ENCODE measurements at regions not wholly inside any gene's neighbourhood (a gene's known extent, or its start where the extent isn't known, plus 50 kb on each side); places are given as distances from the start of the nearest gene placed in this dataset.
A peak's percentile ranks its signal among the peaks of the same experiment; 100 is the strongest.

DNA sequence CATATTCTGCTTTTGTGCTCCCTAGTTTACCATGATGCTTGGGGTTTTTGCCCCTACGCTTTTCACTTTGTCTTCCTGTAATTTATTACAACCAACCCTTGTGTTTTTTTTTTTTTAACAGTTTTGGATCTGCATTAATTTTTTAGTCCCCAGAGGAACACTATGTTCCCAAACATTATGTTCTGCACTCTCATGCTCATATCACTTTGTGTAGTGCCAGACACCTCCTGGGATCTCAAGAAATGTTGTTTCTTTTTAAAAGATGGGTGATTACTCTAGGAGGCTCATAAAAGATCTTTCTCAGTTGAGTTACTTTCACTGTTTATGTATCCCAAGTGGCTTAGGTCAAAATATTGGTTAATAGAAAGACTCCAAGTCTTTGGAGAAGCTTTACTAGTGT lies 116.2 kb upstream of the MKLN1 start:
- ChIA-PET CTCF (interaction anchor here (1.3 kb wide), 1 partner anchor 45 kb away, joined by 3 read pairs; no protein-coding TSS in a partner anchor), POLR2A (interaction anchor here (0.9 kb wide), 1 partner anchor 22 kb away, joined by 3 read pairs; no protein-coding TSS in a partner anchor)
- Mint-ChIP-seq H3K27me3 (no peaks in the 10 kb centered on the region), H3K9me3 (no peaks in the 10 kb centered on the region), H3K4me3 (no peak overlapping the region), H3K4me1 (ENCODE audit: low read depth) (no peaks in the 10 kb centered on the region), H3K27ac (no peak overlapping the region), H3K36me3 (no peaks in the 10 kb centered on the region)
- no peak for DNase-seq
- intact Hi-C loops (cut with micrococcal nuclease) = no loop called here

DNA sequence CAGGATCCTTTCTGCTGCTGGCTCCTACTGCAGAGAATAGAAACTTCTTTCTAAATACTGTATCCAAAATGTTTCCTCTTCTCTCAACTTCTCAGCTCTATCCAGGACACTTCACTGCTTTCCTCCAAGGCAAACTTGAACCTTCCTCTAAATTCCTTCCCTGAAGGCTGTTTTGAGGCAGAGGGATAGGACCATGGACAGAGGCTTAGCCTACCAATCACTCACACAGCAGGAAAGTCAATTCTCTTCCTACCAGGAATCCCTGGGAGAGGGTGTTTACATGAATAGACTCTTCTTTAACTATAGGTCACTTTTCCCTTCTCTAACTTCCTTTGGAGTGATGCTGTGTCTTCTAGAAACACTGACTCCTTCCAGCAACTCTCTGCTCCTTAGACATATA lies 115.6 kb upstream of the MKLN1 start:
- POLR2A ChIA-PET = interaction anchor here (0.9 kb wide), 1 partner anchor 23 kb away, joined by 3 read pairs; no protein-coding TSS in a partner anchor
- CTCF ChIA-PET = no interaction called here
- H3K4me1 Mint-ChIP-seq (ENCODE audit: low read depth) = no peaks in the 10 kb centered on the region
- H3K9me3 Mint-ChIP-seq = no peaks in the 10 kb centered on the region
- H3K36me3 Mint-ChIP-seq = no peaks in the 10 kb centered on the region
- H3K4me3 Mint-ChIP-seq = no peak overlapping the region
- DNase-seq = no peak
- H3K27me3 Mint-ChIP-seq = no peaks in the 10 kb centered on the region
- intact Hi-C loops (cut with micrococcal nuclease) = no loop called here
- no peak overlapping the region for H3K27ac Mint-ChIP-seq

DNA sequence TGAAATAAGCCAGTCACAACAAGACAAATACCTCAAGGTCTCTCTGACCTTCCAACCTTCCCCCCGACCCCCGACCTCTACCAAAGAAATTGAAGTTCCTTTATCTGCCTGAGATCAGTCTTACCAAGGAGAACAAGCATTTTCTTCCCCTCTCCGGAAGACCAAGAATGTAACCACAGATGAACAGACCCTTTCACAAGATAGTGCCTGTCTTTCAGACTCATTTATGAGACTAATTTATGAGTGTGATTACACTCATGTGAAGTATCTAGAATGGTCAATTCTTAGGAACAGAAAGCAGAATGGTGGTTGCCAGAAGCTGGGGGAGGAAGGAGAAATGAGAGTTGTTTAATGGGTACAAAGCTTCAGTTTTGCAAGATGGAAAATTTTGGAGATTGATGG lies 108.9 kb upstream of the MKLN1 start:
- Mint-ChIP-seq H3K27ac (no peak overlapping the region), H3K36me3 (no peaks in the 10 kb centered on the region), H3K4me3 (no peak overlapping the region), H3K4me1 (ENCODE audit: low read depth) (peaks cover 5% of the 10 kb centered on the region), H3K9me3 (no peaks in the 10 kb centered on the region), H3K27me3 (no peaks in the 10 kb centered on the region)
- no peak for DNase-seq
- ChIA-PET POLR2A (no interaction called here), CTCF (interaction anchor here (0.6 kb wide), 1 partner anchor 99 kb away, joined by 3 read pairs; no protein-coding TSS in a partner anchor)
- intact Hi-C loops (cut with micrococcal nuclease) = no loop called here

DNA sequence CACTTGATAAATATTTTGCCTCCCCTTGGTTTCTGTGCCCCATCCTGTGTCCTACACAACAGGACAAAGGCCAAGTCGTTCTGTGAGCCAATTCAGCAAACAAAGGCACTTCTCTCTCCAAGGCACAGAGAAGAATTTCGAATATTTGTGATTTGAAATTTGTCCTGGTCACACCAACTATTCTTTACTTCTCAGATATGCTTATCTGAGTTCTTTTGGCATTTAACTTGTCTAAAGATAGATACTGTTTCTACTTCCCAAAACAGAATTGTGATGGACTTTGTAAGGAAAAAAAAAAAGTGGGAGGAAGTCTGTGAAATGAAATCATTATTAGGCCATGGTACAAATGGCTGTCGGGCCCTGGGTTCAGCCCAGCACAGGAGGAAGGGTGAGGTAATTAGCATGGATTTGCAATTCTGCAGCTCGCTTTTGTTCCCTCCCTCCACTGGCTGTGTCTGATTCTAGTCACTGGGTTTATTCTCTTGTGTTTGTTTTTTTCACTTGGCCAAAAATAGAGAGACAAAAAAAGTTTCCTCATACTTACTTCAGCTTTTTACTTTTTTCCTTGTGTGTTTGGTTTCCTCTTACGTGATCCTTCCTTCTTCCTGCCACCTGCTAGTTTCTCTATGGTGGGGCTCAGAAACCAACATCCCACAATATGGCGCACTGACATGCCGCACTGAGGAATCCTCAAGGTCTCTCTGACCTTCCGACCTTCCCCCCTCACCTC lies 108.2 kb upstream of the MKLN1 start:
- intact Hi-C loops (cut with micrococcal nuclease) = no loop called here
- H3K9me3 Mint-ChIP-seq = no peaks in the 10 kb centered on the region
- no peak overlapping the region for H3K27ac Mint-ChIP-seq
- no peaks in the 10 kb centered on the region for H3K36me3 Mint-ChIP-seq
- peaks cover 5% of the 10 kb centered on the region for H3K4me1 Mint-ChIP-seq (ENCODE audit: low read depth)
- no peak overlapping the region for H3K4me3 Mint-ChIP-seq
- POLR2A ChIA-PET = no interaction called here
- CTCF ChIA-PET = interaction anchor here (0.6 kb wide), 1 partner anchor 98 kb away, joined by 3 read pairs; no protein-coding TSS in a partner anchor
- no peaks in the 10 kb centered on the region for H3K27me3 Mint-ChIP-seq
- no peak for DNase-seq

DNA sequence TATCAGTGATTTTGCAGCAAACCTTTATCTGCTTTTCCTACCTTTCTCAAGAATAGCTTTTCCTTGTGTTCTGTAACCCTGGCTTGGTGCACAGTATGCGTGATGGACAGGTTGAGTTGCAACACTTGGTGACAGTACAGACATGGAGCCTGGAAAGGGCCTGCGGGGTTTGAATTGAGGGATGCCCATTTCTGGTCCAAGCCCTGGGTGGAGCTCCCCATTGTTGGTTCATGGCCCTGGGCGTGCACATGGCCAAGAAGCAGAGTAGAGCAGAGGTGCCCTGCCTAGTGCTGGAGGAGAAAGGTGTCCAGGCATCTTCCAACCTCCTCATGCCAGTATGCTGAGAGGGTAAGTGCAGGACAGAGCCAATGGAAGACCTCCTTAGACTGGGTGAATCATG lies 106.6 kb upstream of the MKLN1 start:
- Mint-ChIP-seq H3K36me3 (no peaks in the 10 kb centered on the region), H3K27me3 (no peaks in the 10 kb centered on the region), H3K4me3 (no peak overlapping the region), H3K9me3 (no peaks in the 10 kb centered on the region), H3K4me1 (ENCODE audit: low read depth) (peaks cover 5% of the 10 kb centered on the region), H3K27ac (no peak overlapping the region)
- intact Hi-C loops (cut with micrococcal nuclease) = no loop called here
- POLR2A ChIA-PET = no interaction called here
- CTCF ChIA-PET = no interaction called here
- DNase-seq = no peak

DNA sequence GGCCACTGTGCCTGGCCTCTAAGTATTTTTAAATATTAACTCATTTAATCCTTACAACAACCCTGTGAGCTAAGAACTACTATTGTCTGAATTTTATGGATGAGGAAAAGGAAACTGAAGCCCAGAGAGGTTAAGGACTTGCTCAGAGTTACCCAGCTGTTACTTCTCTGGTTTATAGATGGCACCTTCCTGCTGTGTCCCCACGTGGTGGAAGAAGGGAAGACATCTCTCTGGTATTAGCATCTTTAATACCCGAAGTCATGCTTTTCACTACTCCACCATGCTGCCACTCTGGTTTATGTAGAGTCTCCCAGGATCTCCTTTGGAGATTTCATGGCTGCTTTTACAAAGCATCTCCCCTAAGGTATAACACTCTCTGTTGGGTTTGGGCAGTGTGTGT lies 105.5 kb upstream of the MKLN1 start:
- Mint-ChIP-seq H3K4me1 (ENCODE audit: low read depth) (peaks cover 9% of the 10 kb centered on the region), H3K36me3 (no peaks in the 10 kb centered on the region), H3K27me3 (no peaks in the 10 kb centered on the region), H3K4me3 (no peak overlapping the region), H3K9me3 (no peaks in the 10 kb centered on the region), H3K27ac (no peak overlapping the region)
- POLR2A ChIA-PET = interaction anchor here (0.6 kb wide), 1 partner anchor 17 kb away, joined by 3 read pairs; no protein-coding TSS in a partner anchor
- DNase-seq = no peak
- intact Hi-C loops (cut with micrococcal nuclease) = no loop called here
- CTCF ChIA-PET = no interaction called here

DNA sequence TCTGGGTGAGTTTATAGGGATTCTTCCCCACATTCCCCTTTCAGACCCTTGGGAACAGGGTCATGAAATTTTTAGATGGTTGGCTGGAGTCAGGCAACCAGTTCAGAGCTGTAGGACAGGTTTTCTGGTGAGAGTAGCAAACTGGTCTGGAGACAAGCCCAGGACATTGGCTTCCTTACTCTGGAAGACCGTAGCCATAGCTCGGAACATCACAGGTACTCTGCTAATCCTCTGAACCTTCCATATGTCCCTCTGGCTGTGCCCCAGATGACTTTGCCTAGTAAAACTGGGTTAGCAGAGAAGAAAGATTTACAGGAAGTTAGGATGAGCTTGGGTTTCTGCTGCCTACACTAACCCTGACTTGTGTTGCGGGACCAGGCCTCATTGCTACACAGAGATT lies 104.5 kb upstream of the MKLN1 start:
- Mint-ChIP-seq H3K4me1 (ENCODE audit: low read depth) (peaks cover 9% of the 10 kb centered on the region), H3K9me3 (no peaks in the 10 kb centered on the region), H3K36me3 (no peaks in the 10 kb centered on the region), H3K27me3 (no peaks in the 10 kb centered on the region), H3K4me3 (no peak overlapping the region), H3K27ac (no peak overlapping the region)
- intact Hi-C loops (cut with micrococcal nuclease) = no loop called here
- ChIA-PET POLR2A (interaction anchor here (0.5 kb wide), 2 partner anchors 83 to 124 kb away, joined by 3 to 4 read pairs; no protein-coding TSS in a partner anchor), CTCF (interaction anchor here (1.0 to 1.2 kb wide), 2 partner anchors 35 to 290 kb away, joined by 3 to 4 read pairs; no protein-coding TSS in a partner anchor)
- DNase-seq = no peak

DNA sequence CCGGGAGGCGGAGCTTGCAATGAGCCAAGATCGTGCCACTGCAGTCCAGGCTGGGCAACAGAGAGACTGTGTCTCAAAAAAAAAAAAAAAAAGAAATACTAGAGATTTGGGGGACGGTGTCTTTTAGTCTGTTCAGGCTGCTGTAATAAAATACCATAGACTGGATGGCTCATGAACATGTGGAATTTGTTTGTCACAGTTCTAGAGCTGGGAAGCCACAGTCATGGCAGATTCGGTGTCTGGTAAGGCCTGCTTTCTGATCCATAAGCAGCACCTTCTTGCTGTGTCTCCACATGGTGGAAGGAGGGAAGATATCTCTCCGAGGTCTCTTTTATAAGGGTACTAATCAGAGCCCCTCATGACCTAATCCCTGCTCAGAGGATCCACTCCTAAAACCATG lies 102.7 kb upstream of the MKLN1 start:
- POLR2A ChIA-PET = no interaction called here
- H3K27ac Mint-ChIP-seq = no peak overlapping the region
- peaks cover 4% of the 10 kb centered on the region for H3K4me1 Mint-ChIP-seq (ENCODE audit: low read depth)
- intact Hi-C loops (cut with micrococcal nuclease) = no loop called here
- CTCF ChIA-PET = no interaction called here
- no peaks in the 10 kb centered on the region for H3K27me3 Mint-ChIP-seq
- no peak overlapping the region for H3K4me3 Mint-ChIP-seq
- no peaks in the 10 kb centered on the region for H3K36me3 Mint-ChIP-seq
- no peaks in the 10 kb centered on the region for H3K9me3 Mint-ChIP-seq
- no peak for DNase-seq

DNA sequence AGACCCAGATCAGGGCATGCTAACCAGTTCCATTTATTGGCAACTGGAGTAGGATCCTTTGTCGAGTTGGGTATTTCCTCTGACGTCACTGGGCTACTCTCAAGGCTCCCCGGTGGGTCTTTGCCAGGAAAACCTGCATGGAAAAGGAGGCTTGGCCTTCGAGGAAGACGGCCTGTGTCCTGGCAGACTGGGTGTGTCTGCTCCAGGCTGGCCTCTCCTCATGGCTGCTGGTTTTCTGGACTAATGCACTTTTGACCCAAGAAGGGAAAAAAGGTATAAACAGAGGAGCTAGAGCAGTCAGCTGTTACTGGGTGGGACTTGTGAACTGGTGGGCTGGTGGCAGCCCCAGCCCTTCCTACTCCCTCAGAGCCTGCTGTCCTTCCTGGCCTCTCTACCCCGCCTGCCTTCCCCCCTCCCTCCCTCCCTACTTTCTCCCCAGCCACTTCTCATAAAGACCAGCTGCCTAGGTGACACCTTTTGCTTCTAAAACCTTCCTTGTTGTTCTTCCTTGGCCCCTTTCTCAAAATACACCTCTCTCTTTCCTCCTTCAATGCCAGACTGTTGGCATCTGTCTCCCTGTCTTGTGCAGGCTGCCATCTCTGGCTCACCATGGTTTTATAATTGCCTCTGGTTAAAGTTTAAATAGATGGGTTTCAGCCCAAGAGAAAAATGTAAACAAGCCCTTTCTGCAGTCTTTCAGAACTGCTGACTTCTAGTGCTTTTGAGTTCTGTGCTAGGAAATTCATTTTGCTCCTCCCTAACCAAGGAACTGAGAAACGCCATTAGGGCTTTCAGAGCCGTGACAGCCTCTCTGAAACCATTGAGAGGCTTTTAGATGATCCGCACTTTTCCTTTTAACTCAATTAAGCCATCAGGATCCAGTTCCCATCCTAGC lies 101.8 kb upstream of the MKLN1 start:
- Mint-ChIP-seq H3K27ac (peak overlapping the region; percentile 6), H3K4me1 (ENCODE audit: low read depth) (peaks cover 7% of the 10 kb centered on the region), H3K36me3 (no peaks in the 10 kb centered on the region), H3K4me3 (no peak overlapping the region), H3K9me3 (no peaks in the 10 kb centered on the region), H3K27me3 (no peaks in the 10 kb centered on the region)
- no peak for DNase-seq
- intact Hi-C loops (cut with micrococcal nuclease) = no loop called here
- CTCF ChIA-PET = no interaction called here
- POLR2A ChIA-PET = no interaction called here

DNA sequence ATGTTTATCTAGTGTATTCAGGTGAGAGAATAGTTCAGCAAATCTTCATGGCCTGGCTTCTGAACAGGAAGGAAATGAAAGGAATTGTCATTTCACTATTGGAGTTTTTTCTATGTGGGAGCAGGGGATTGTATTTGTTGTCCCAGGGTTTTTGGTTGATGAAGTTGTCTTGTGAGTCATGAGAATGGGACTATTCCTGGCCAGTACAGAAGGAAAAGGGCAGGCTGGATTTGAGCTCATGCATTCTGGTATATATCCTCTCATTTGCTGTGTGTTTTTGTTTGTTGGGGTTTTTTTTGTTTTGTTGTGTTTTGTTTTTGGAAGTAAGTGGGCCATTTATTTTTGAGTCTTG lies 101.2 kb upstream of the MKLN1 start:
- H3K9me3 Mint-ChIP-seq = no peaks in the 10 kb centered on the region
- H3K4me1 Mint-ChIP-seq (ENCODE audit: low read depth) = peaks cover 12% of the 10 kb centered on the region
- ChIA-PET POLR2A (no interaction called here), CTCF (no interaction called here)
- intact Hi-C loops (cut with micrococcal nuclease) = no loop called here
- no peak for DNase-seq
- no peaks in the 10 kb centered on the region for H3K27me3 Mint-ChIP-seq
- no peaks in the 10 kb centered on the region for H3K36me3 Mint-ChIP-seq
- H3K4me3 Mint-ChIP-seq = no peak overlapping the region
- H3K27ac Mint-ChIP-seq = peak overlapping the region; percentile 6

DNA sequence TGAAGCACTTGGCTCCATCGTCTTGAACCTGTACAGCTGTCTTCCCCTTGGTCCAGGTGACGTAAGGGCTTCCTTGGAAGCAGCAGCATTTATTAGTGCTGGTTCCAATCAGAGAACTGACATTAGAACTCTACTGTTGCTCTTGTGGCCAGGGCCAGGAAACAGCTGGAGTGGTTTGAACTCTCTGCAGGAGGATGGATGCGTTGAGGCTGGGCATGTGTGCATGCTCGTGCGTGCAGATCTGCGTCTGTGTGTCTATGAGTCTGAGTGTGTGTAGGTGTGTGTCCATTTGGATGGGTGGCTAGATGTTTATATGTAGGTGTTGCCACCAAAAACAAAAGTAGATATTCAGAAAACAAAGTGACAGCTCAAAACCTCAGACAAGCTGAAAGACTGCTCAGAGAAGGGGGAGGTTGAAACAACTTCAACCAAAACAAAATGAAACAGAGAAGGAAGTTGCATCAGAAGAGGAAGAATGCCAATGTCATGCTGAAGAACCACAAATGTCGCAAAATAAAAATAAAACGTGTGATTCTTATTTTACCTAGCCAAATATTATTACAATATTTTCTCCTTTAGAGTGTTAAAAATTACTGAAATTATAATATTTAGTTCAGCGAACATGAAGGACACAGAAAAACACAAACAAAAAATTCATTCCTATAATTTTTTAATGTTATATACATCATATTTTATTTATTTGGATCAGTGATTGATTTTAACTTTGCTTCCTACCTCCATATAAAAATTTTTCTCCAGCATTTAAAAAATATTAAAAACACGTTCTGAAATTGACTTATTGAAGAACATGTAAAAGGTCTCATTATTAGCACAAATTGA lies 96.1 kb upstream of the MKLN1 start:
- CTCF ChIA-PET = no interaction called here
- Mint-ChIP-seq H3K9me3 (no peaks in the 10 kb centered on the region), H3K4me1 (ENCODE audit: low read depth) (peaks cover 48% of the 10 kb centered on the region), H3K27ac (peak overlapping the region; percentile 88), H3K36me3 (no peaks in the 10 kb centered on the region), H3K4me3 (peak overlapping the region; percentile 64), H3K27me3 (no peaks in the 10 kb centered on the region)
- intact Hi-C loops (cut with micrococcal nuclease) = loop anchor here (1.0 to 10.0 kb wide), 8 partner anchors 43 to 957 kb away; partner anchors contain the start of gene MKLN1
- POLR2A ChIA-PET = interaction anchor here (0.9 to 2.6 kb wide), 5 partner anchors 43 to 125 kb away, joined by 3 to 21 read pairs (median 5); partner anchors contain the start of gene MKLN1
- peak; percentile 81 for DNase-seq

DNA sequence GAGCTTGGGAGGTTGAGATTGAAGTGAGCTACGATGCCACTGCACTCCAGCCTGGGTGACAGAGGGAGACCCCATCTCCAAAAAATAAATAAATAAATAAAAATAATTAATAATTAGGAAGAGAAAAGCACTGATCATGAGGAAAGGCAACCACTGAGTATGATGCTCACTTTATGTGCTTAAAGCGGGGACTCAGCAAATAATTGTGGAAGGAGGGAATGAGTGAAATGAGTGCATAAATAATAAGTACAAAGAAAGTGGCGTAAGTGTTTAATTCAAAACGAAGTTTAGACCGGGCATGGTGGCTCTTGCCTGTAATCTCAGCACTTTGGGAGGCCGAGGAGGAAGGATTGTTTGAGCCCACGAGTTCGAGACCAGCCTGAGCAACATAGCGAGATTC lies 94.9 kb upstream of the MKLN1 start:
- Mint-ChIP-seq H3K4me3 (no peak overlapping the region), H3K27ac (peak overlapping the region; percentile 75), H3K9me3 (no peaks in the 10 kb centered on the region), H3K4me1 (ENCODE audit: low read depth) (peaks cover 56% of the 10 kb centered on the region), H3K36me3 (no peaks in the 10 kb centered on the region), H3K27me3 (no peaks in the 10 kb centered on the region)
- intact Hi-C loops (cut with micrococcal nuclease) = loop anchor here (5.0 to 10.0 kb wide), 4 partner anchors 135 to 958 kb away; no protein-coding TSS in a partner anchor
- POLR2A ChIA-PET = interaction anchor here (1.0 to 2.6 kb wide), 4 partner anchors 44 to 123 kb away, joined by 3 to 21 read pairs (median 10); partner anchors contain the start of gene MKLN1
- CTCF ChIA-PET = no interaction called here
- DNase-seq = no peak

All from activated CD4-positive, alpha-beta memory T cell treated with anti-CD3 and anti-CD28 coated beads for 36 hours (primary cell).